ENCODE measurements at regions not wholly inside any gene's neighbourhood (a gene's known extent, or its start where the extent isn't known, plus 50 kb on each side); places are given as distances from the start of the nearest gene placed in this dataset.

- Histone ChIP-seq H4K5ac (ENCODE audit: insufficient read length, low read depth, low read length) (no peak overlapping the region), H3K9me3 (ENCODE audit: control insufficient read depth, low read depth, low read length) (no peaks in the 10 kb centered on the region), H3K27me3 (ENCODE audit: insufficient read depth, low read length) (no peaks in the 10 kb centered on the region), H3K14ac (ENCODE audit: insufficient read depth, low read length) (no peak overlapping the region), H3K4me2 (ENCODE audit: insufficient read depth, insufficient read length, low read length) (no peak overlapping the region), H4K8ac (replicated peaks; ENCODE audit: insufficient read length, low read depth, low read length) (no peak overlapping the region), H3K4me1 (ENCODE audit: insufficient read depth, low read length) (no peaks in the 10 kb centered on the region), H3K79me2 (ENCODE audit: insufficient read depth, low read length) (no peaks in the 10 kb centered on the region), H2AFZ (ENCODE audit: low read length) (no peak overlapping the region), H3K18ac (ENCODE audit: insufficient read length, low read depth, low read length) (no peak overlapping the region), H4K20me1 (ENCODE audit: control insufficient read depth, insufficient read depth, insufficient read length) (no peaks in the 10 kb centered on the region), H3K9ac (ENCODE audit: extremely low read depth, insufficient read length, low read length) (no peak overlapping the region), H2AK5ac (ENCODE audit: insufficient read length, low read length) (no peak overlapping the region), H3K23me2 (ENCODE audit: insufficient read length, low read depth, low read length, poor library complexity, severe bottlenecking) (no peaks in the 10 kb centered on the region), H3K23ac (ENCODE audit: insufficient read length, low read depth, low read length) (no peak overlapping the region), H3T11ph (ENCODE audit: low read length) (no peak overlapping the region), H3K4ac (ENCODE audit: low read depth, low read length) (no peak overlapping the region), H2BK120ac (ENCODE audit: low read depth, low read length, poor library complexity, severe bottlenecking) (no peak overlapping the region), H4K91ac (ENCODE audit: insufficient read length, low read depth, low read length) (no peak overlapping the region), H3K79me1 (ENCODE audit: insufficient read depth, low read depth, low read length, poor library complexity, severe bottlenecking) (no peaks in the 10 kb centered on the region), H2BK5ac (ENCODE audit: insufficient read length, low read length) (no peak overlapping the region), H2BK20ac (ENCODE audit: low read depth, low read length, poor library complexity, severe bottlenecking) (no peak overlapping the region), H3K56ac (ENCODE audit: insufficient read length, low read depth, low read length) (no peak overlapping the region), H2BK12ac (ENCODE audit: insufficient read length, low read depth, low read length) (no peak overlapping the region), H3K27ac (ENCODE audit: insufficient read length, low read depth, low read length) (no peak overlapping the region), H2BK15ac (ENCODE audit: low read depth, low read length) (no peak overlapping the region)
- TF ChIP-seq CTCF (conservative IDR thresholded peaks at IDR 0.05), result no peak
- Mint-ChIP-seq H3K27ac (no peak overlapping the region), H3K27me3 (ENCODE audit: low read depth) (no peaks in the 10 kb centered on the region), H3K9me3 (no peaks in the 10 kb centered on the region), H3K4me1 (peaks cover 4 to 5% of the 10 kb centered on the region in 2 experiments; a peak in 3 of 4 replicates), H3K4me3 (no peak overlapping the region), H3K36me3 (ENCODE audit: insufficient read depth in 1 of 3, low read depth in 3 of 3) (no peaks in the 10 kb centered on the region)
- DNase-seq, result no peak
- WGBS (ENCODE audit: extremely low coverage, insufficient read length, low lambda C conversion rate), result no CpG with 5 or more reads among the region's 4 CpGs
Measured at GRCh38 chr18:65202091-65202490, 548.7 kb upstream of the CDH7 start.
